BE2C (cell line): ENCODE measurements at regions not wholly inside any gene's neighbourhood (a gene's known extent, or its start where the extent isn't known, plus 50 kb on each side); places are given as distances from the start of the nearest gene placed in this dataset.

ENCODE experiments used
- DNase-seq: peaks from one replicate; pipeline ENCODE4 v3.0.0-alpha.2; 2020
- H3K27me3 ChIP-seq: fragments of 250-450 bp; sonication (Bioruptor Pico); 2 replicates; pipeline ENCODE4 v1.5.1; 2020; ENCODE audit warnings: mild to moderate bottlenecking
- H3K36me3 ChIP-seq: fragments of 250-450 bp; sonication (Bioruptor Pico); 2 replicates; pipeline ENCODE4 v1.5.1; 2020; ENCODE audit warnings: mild to moderate bottlenecking
- H3K4me1 ChIP-seq: fragments of 250-450 bp; sonication (Bioruptor Pico); 2 replicates; pipeline ENCODE4 v1.5.1; 2020
- H3K4me3 ChIP-seq: 2 replicates; pipeline ENCODE4 v1.5.1; 2011; ENCODE audit warnings: low read depth, low read length
- H3K9me3 ChIP-seq: fragments of 250-450 bp; sonication (Bioruptor Pico); 2 replicates; pipeline ENCODE4 v1.5.1; 2020
- TF ChIP-seq, protein P1 (sequence below): IDR thresholded peaks from 2 replicates; pipeline ENCODE4 v1.5.1; 2012; ENCODE audit warnings: mild to moderate bottlenecking, low read depth, low read length

- Histone ChIP-seq H3K4me3 (no peak overlapping the region), H3K27me3 (no peaks in the 10 kb centered on the region), H3K9me3 (no peaks in the 10 kb centered on the region), H3K4me1 (peaks cover 15% of the 10 kb centered on the region; the same call in 1 of the 2 replicates), H3K36me3 (no peaks in the 10 kb centered on the region)
- TF ChIP-seq, protein P1, sequence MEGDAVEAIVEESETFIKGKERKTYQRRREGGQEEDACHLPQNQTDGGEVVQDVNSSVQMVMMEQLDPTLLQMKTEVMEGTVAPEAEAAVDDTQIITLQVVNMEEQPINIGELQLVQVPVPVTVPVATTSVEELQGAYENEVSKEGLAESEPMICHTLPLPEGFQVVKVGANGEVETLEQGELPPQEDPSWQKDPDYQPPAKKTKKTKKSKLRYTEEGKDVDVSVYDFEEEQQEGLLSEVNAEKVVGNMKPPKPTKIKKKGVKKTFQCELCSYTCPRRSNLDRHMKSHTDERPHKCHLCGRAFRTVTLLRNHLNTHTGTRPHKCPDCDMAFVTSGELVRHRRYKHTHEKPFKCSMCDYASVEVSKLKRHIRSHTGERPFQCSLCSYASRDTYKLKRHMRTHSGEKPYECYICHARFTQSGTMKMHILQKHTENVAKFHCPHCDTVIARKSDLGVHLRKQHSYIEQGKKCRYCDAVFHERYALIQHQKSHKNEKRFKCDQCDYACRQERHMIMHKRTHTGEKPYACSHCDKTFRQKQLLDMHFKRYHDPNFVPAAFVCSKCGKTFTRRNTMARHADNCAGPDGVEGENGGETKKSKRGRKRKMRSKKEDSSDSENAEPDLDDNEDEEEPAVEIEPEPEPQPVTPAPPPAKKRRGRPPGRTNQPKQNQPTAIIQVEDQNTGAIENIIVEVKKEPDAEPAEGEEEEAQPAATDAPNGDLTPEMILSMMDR: peak; percentile 22; the same call in 1 of the 2 replicates
- DNase-seq: peak; percentile 44
These were observed 203.8 kb downstream of the CASP12 start for GRCh38 chr11:104694259-104695064.

GRCh38 chr11:104692751-104693150 is 205.5 kb downstream of the CASP12 start:
- DNase-seq: no peak
- TF ChIP-seq, protein P1: no peak
- peaks cover 15% of the 10 kb centered on the region; the same call in 1 of the 2 replicates for H3K4me1 ChIP-seq
- no peak overlapping the region for H3K4me3 ChIP-seq
- no peaks in the 10 kb centered on the region for H3K36me3 ChIP-seq
- H3K9me3 ChIP-seq: no peaks in the 10 kb centered on the region
- H3K27me3 ChIP-seq: no peaks in the 10 kb centered on the region

- no peaks in the 10 kb centered on the region for H3K27me3 ChIP-seq
- no peaks in the 10 kb centered on the region for H3K9me3 ChIP-seq
- H3K36me3 ChIP-seq: no peaks in the 10 kb centered on the region
- peaks cover 15% of the 10 kb centered on the region; the same call in 1 of the 2 replicates for H3K4me1 ChIP-seq
- no peak overlapping the region for H3K4me3 ChIP-seq
- DNase-seq: no peak
- TF ChIP-seq, protein P1: no peak
These were observed 207.1 kb downstream of the CASP12 start for GRCh38 chr11:104691129-104691528.

- no peaks in the 10 kb centered on the region for H3K27me3 ChIP-seq
- no peak overlapping the region for H3K4me3 ChIP-seq
- H3K4me1 ChIP-seq: peaks cover 15% of the 10 kb centered on the region; the same call in 1 of the 2 replicates
- DNase-seq: no peak
- H3K36me3 ChIP-seq: no peaks in the 10 kb centered on the region
- H3K9me3 ChIP-seq: no peaks in the 10 kb centered on the region
- TF ChIP-seq, protein P1: no peak
These were observed 208.0 kb downstream of the CASP12 start for GRCh38 chr11:104690241-104690640.

GRCh38 chr11:104688731-104689130 is 209.5 kb downstream of the CASP12 start:
- no peak for DNase-seq
- TF ChIP-seq, protein P1: no peak
- no peaks in the 10 kb centered on the region for H3K36me3 ChIP-seq
- H3K4me1 ChIP-seq: peaks cover 3% of the 10 kb centered on the region; the same call in 1 of the 2 replicates
- no peaks in the 10 kb centered on the region for H3K9me3 ChIP-seq
- no peak overlapping the region for H3K4me3 ChIP-seq
- no peaks in the 10 kb centered on the region for H3K27me3 ChIP-seq

DNA sequence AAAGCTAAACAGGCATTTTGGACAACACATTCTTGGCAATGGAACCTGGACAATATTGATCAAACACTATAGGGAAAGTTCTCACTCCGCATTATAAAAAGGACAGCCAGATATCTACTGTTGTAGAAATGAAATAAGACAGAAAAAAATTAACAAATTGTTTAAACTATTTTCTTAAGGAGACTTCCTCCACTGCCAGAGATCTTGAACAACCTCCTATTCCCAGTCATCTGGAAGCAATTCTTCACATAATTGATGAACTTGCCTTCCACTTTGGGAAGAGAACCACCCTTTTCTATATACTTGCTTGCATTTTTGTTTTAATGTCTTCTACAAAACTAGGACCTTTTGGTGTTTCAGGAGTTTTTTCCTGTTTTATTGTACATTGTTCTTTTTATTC is 216.1 kb downstream of the CASP12 start:
- H3K36me3 ChIP-seq: no peaks in the 10 kb centered on the region
- TF ChIP-seq, protein P1: no peak
- no peak overlapping the region for H3K4me3 ChIP-seq
- H3K4me1 ChIP-seq: peaks cover 7% of the 10 kb centered on the region
- H3K27me3 ChIP-seq: no peaks in the 10 kb centered on the region
- H3K9me3 ChIP-seq: no peaks in the 10 kb centered on the region; the same call in 1 of the 2 replicates
- DNase-seq: no peak
